ENCODE measurements at regions not wholly inside any gene's neighbourhood (a gene's known extent, or its start where the extent isn't known, plus 50 kb on each side); places are given as distances from the start of the nearest gene placed in this dataset.

DNA sequence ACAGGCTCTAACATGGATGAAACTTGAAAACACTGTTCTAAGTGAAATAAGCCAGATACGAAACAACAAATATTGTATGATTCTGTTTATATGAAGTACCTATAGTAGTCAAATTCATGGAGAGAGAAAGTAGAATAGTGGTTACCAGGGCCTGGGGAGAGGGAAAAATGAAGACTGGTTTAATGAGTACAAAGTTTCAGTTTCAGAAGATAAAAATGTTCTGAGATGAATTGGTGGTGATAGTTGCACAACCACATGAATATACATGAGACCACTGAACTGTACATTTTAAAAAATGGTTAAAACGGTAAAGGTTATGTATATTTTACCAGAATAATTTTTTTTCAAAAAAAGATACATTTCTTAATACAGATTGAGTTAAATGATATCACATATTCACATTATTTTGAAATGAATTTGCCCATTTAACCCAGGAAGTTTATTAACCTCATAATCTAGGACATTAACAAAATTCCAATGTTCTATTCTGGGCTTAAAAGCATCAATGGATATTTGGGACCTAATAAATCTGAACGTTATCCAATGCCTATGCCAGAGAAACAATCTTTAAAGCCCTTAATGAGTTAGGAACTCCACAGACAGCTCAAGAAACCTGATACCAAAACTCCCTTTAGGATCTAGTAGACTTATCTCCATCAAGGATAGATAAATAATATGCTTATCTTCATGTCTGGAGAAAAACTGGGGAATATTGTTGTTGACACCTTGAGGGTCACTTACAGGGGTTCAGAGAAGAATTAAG, 521.3 kb downstream of the EFNA5 start:
- Histone ChIP-seq H3K27me3 (replicated peaks in 1 of 4; ENCODE audit: control extremely low read depth in 1 of 4, control insufficient read depth in 3 of 4, insufficient read depth in 4 of 4, low read length in 3 of 4) (no peaks in the 10 kb centered on the region), H3K9ac (ENCODE audit: low read length) (no peak overlapping the region), H3K36me3 (replicated peaks in 1 of 2; ENCODE audit: control extremely low read depth in 1 of 2, control insufficient read depth in 1 of 2, extremely low read depth in 1 of 2, insufficient read depth in 2 of 2, low read length in 1 of 2) (no peaks in the 10 kb centered on the region), H3K4me1 (ENCODE audit: control insufficient read depth in 2 of 2, insufficient read depth in 2 of 2, low read length in 2 of 2) (no peaks in the 10 kb centered on the region), H3K4me2 (replicated peaks; ENCODE audit: low read depth, low read length, poor library complexity, severe bottlenecking) (no peak overlapping the region), H3K79me2 (ENCODE audit: control insufficient read depth, insufficient read depth, low read length) (no peaks in the 10 kb centered on the region), H3K9me3 (ENCODE audit: control extremely low read depth in 1 of 3, control insufficient read depth in 2 of 3, insufficient read depth in 1 of 3, low read length in 2 of 3) (no peaks in the 10 kb centered on the region), H3K4me3 (ENCODE audit: control extremely low read depth in 1 of 5, extremely low read depth in 1 of 5, insufficient read depth in 1 of 5, low read depth in 2 of 5, low read length in 4 of 5) (no peak overlapping the region), H3K27ac (ENCODE audit: low read length in 2 of 2) (no peak overlapping the region), H2AFZ (ENCODE audit: insufficient read depth, low read depth, low read length, poor library complexity, severe bottlenecking) (no peak overlapping the region), H4K20me1 (ENCODE audit: control insufficient read depth, insufficient read depth, low read length, poor library complexity, severe bottlenecking) (no peaks in the 10 kb centered on the region)
- TF ChIP-seq EZH2 (IDR thresholded peaks at IDR 0.05; ENCODE audit: borderline replicate concordance, insufficient read depth, low read depth, low read length, poor library complexity, severe bottlenecking), result no peak
- TF ChIP-seq, protein P1, sequence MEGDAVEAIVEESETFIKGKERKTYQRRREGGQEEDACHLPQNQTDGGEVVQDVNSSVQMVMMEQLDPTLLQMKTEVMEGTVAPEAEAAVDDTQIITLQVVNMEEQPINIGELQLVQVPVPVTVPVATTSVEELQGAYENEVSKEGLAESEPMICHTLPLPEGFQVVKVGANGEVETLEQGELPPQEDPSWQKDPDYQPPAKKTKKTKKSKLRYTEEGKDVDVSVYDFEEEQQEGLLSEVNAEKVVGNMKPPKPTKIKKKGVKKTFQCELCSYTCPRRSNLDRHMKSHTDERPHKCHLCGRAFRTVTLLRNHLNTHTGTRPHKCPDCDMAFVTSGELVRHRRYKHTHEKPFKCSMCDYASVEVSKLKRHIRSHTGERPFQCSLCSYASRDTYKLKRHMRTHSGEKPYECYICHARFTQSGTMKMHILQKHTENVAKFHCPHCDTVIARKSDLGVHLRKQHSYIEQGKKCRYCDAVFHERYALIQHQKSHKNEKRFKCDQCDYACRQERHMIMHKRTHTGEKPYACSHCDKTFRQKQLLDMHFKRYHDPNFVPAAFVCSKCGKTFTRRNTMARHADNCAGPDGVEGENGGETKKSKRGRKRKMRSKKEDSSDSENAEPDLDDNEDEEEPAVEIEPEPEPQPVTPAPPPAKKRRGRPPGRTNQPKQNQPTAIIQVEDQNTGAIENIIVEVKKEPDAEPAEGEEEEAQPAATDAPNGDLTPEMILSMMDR (IDR thresholded peaks at IDR 0.05), result no peak
- no peak overlapping the region for H3K4me3 Mint-ChIP-seq
- no peaks in the 10 kb centered on the region for H3K27me3 Mint-ChIP-seq
- no CpG with 5 or more reads among the region's 3 CpGs for WGBS (ENCODE audit: insufficient coverage)
- H3K4me1 Mint-ChIP-seq, result no peaks in the 10 kb centered on the region
- no peak for DNase-seq
- ChIA-PET POLR2A (no interaction called here), CTCF (no interaction called here)
- no peaks in the 10 kb centered on the region for H3K9me3 Mint-ChIP-seq (ENCODE audit: insufficient read depth)
- intact Hi-C loops (cut with micrococcal nuclease), result no loop called here
- H3K27ac Mint-ChIP-seq, result no peak overlapping the region
- no peak for ATAC-seq (ENCODE audit: low read depth)

DNA sequence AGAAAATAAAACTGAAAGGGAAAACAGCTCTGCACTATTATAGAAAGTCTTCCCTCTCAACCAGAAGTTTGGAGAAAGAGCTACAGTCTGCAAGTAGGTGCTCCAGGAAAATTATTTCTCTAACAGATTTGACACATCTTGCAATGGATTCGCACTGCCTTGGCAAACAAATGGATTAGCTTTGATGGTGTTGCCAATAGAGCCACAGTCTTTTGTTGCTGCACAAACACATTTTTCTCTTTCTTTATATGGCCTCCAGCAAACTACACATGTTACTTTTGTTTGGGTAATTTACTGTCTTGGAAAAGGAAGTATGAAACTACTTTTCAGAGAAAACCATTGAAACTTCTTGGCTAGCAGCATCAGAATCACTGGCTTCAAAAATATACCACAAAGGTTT, 523.1 kb downstream of the EFNA5 start:
- Histone ChIP-seq H3K9me3 (ENCODE audit: control extremely low read depth in 1 of 3, control insufficient read depth in 2 of 3, insufficient read depth in 1 of 3, low read length in 2 of 3) (no peaks in the 10 kb centered on the region), H3K36me3 (replicated peaks in 1 of 2; ENCODE audit: control extremely low read depth in 1 of 2, control insufficient read depth in 1 of 2, extremely low read depth in 1 of 2, insufficient read depth in 2 of 2, low read length in 1 of 2) (no peaks in the 10 kb centered on the region), H3K4me1 (ENCODE audit: control insufficient read depth in 2 of 2, insufficient read depth in 2 of 2, low read length in 2 of 2) (no peaks in the 10 kb centered on the region), H3K9ac (ENCODE audit: low read length) (no peak overlapping the region), H2AFZ (ENCODE audit: insufficient read depth, low read depth, low read length, poor library complexity, severe bottlenecking) (no peak overlapping the region), H4K20me1 (ENCODE audit: control insufficient read depth, insufficient read depth, low read length, poor library complexity, severe bottlenecking) (no peaks in the 10 kb centered on the region), H3K4me2 (replicated peaks; ENCODE audit: low read depth, low read length, poor library complexity, severe bottlenecking) (no peak overlapping the region), H3K27ac (ENCODE audit: low read length in 2 of 2) (no peak overlapping the region), H3K27me3 (replicated peaks in 1 of 4; ENCODE audit: control extremely low read depth in 1 of 4, control insufficient read depth in 3 of 4, insufficient read depth in 4 of 4, low read length in 3 of 4) (no peaks in the 10 kb centered on the region), H3K79me2 (ENCODE audit: control insufficient read depth, insufficient read depth, low read length) (no peaks in the 10 kb centered on the region), H3K4me3 (ENCODE audit: control extremely low read depth in 1 of 5, extremely low read depth in 1 of 5, insufficient read depth in 1 of 5, low read depth in 2 of 5, low read length in 4 of 5) (no peak overlapping the region)
- ChIA-PET CTCF (no interaction called here), POLR2A (no interaction called here)
- Mint-ChIP-seq H3K9me3 (ENCODE audit: insufficient read depth) (no peaks in the 10 kb centered on the region), H3K27me3 (no peaks in the 10 kb centered on the region), H3K27ac (no peak overlapping the region), H3K4me1 (no peaks in the 10 kb centered on the region), H3K4me3 (no peak overlapping the region)
- DNase-seq, result no peak
- no CpG with 5 or more reads among the region's 1 CpG for whole genome bisulfite sequencing (ENCODE audit: insufficient coverage)
- TF ChIP-seq, protein P1 (IDR thresholded peaks at IDR 0.05), result no peak
- no peak for TF ChIP-seq EZH2 (IDR thresholded peaks at IDR 0.05; ENCODE audit: borderline replicate concordance, insufficient read depth, low read depth, low read length, poor library complexity, severe bottlenecking)
- no peak for ATAC-seq (ENCODE audit: low read depth)
- intact Hi-C loops (cut with micrococcal nuclease), result no loop called here
